Hematopoietic multipotent progenitor cell (in vitro differentiated cells): ENCODE measurements at regions not wholly inside any gene's neighbourhood (a gene's known extent, or its start where the extent isn't known, plus 50 kb on each side); places are given as distances from the start of the nearest gene placed in this dataset.

Experiments used
- DNase-seq, 3 donors: peaks; one replicate each; pipeline ENCODE4 v3.0.0-alpha.2; 2011 to 2015; ENCODE audit warnings: low read depth in 2 of 3, low spot score in 2 of 3

GRCh38 chr15:96390986-96391385 lies 60.5 kb downstream of the NR2F2 start:
- DNase-seq: no peak

DNA sequence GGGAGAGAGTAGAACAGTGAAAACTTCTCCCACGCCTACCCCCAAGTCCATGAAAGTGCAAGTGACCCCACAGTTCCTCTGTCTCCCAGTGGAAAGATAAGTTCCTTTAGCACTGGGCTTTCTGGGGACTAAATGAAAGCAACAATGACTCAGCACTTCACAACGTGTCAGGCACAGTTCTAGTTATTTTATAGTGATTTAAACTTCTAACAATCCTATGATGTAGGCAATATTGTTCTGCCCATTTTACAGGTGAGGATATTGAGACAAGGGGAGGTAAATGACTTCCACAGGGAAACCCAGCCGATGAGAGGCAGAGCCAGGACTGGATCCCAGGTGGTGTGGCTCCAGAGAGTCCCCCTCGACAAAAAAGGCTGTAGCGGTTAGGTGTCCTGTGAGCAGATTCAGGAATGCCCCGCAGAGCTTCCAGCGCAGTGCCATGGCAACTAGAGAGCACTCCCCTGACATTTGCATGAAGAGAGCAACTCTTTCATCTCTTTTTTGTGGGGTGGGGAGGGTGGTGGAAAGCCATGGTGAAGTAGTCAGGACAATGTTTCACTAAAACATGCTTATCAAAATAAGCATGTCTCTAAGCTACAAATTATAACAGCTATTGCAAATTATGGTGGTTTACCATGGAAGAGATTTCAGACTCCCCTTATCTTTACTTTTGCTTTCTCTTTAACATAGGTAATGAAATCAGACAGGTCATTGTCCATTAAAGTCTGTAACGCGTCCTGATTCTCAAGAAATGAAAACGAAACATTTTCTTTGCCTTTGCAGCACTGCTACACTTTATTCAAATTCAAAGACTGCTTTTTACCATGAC lies 62.1 kb downstream of the NR2F2 start:
- DNase-seq: no peak

- DNase-seq: no peak
These were observed 62.7 kb downstream of the NR2F2 start for GRCh38 chr15:96393209-96393513.

DNA sequence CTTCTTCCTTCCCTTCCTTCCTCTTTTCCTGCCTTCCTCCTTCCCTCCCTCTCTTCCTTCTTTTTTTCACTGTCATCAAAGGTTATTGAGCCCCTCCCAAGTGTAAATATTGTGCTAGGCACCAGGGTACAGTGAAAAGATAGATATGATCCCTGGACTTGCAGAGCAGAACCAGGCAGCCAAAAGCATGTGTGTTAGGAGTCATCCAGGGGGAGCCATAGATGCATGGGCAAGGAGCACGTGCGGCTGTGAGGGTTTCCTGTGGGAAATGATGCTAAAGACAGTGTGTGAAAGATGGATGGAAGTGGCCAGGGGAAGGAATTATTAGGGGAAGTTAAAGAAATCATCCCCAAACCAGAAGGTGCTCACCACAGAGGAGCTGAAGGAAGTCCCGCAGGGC lies 65.2 kb downstream of the NR2F2 start:
- DNase-seq: no peak

DNA sequence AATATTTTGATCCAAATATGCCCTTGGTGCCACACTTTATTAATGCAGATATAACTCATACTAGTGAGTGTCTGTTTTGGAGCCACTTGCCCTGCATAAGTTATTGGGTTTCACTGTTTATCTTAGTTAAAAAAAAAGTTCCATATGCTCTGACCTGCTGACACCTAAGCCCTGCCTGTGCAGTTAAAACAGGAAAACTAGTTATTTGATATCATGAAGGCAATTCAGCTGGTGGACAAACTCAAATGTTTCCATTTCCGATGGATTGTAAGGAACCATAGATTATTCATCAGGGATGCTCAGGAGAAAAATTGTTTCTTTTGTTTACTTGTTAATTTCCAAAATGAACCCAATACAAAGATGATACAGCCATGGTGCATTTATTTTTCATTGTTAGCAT lies 68.3 kb downstream of the NR2F2 start:
- DNase-seq: no peak

DNA sequence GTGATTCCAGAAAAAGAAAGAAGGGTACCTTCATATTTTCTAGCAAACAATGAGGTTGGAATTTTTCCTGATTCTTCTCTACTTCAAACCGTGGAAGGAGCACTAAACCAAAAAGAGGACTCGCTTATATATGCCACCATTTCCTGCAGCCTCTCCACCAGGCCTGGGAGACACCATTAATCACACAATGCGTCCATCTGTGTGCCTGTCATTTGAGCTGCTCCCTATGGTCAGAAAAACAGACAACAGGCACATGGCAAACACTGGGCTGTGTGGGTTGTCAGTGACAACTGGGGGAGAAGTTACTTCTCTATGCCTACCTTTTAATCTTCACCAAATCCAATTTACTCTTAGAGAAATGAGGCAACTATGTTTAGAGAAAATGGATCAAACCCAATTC lies 71.9 kb downstream of the NR2F2 start:
- no peak for DNase-seq

DNA sequence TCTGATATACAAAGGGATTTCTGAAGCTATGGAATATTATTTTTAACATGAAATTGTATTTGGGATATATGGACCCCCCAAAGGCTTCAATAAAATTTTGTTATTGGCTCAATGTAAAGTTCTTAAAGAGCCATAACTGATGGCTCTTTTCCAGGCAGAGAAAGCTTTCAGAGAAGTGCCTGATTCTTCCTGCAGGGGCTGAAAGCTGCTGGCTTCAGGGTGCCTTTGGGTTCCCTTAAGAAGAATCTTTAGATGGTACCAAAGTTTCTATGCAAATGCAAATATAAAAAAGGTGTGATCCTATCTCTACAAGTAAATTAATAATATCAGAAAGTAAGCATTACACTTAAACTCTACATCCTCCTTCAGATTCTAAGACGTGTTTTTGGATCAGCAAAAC lies 72.6 kb downstream of the NR2F2 start:
- DNase-seq: no peak

GRCh38 chr15:96403932-96404331 lies 73.4 kb downstream of the NR2F2 start:
- no peak for DNase-seq

GRCh38 chr15:96404560-96404959 lies 74.1 kb downstream of the NR2F2 start:
- DNase-seq: no peak

- DNase-seq: no peak
These were observed 75.8 kb downstream of the NR2F2 start for GRCh38 chr15:96406291-96406690.

GRCh38 chr15:96406701-96407100 lies 76.2 kb downstream of the NR2F2 start:
- no peak for DNase-seq

GRCh38 chr15:96407482-96407881 lies 77.0 kb downstream of the NR2F2 start:
- no peak for DNase-seq

GRCh38 chr15:96408591-96409183 lies 78.2 kb downstream of the NR2F2 start:
- DNase-seq: no peak

DNA sequence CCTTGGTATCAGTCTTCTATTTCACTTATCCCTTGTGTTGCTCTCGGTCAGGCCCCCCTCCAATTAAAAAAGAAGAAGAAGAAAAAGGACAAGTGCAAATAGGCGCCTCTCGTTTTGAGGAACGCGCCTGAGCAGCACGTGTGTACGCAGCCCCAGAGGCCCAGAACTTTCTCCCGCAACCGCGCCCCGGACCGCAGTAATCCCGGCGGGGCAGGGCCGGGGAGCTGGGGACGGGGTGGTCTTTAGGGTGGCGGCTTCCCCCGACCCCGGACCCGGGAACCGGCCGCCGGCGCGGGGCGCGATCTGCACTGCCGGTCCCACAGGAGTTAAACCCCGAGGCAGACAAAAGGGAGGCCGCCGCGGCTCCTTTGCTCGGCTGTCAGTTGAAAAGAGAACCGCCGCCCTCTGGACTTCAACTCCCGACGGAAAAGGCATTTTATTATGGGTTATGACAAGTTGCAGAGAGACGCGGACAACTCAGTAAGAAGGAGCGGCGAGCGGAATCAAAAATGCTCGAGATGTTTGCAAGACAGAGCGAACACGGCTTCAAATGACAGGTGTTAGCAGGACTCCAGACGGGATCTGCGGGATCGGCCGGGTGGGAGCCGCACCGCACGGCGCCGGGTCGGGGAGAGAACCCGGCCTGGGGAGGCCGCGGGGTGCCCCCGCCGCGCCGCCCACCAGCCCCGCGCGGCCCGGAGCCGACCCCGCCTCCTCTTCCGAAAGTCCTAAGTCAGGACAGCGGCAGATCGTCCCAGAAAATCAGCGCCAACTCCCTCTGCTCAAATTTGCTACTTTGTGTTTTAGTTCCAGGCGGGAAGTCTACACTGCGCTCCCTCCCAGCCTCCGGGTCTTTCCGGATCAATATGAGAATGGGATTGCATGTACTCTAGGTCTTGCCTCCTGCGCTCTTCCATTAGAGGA lies 79.0 kb downstream of the NR2F2 start:
- DNase-seq: no peak

GRCh38 chr15:96410175-96411055 lies 79.9 kb downstream of the NR2F2 start:
- peak in 1 of 3 donors; percentile 8 for DNase-seq

DNA sequence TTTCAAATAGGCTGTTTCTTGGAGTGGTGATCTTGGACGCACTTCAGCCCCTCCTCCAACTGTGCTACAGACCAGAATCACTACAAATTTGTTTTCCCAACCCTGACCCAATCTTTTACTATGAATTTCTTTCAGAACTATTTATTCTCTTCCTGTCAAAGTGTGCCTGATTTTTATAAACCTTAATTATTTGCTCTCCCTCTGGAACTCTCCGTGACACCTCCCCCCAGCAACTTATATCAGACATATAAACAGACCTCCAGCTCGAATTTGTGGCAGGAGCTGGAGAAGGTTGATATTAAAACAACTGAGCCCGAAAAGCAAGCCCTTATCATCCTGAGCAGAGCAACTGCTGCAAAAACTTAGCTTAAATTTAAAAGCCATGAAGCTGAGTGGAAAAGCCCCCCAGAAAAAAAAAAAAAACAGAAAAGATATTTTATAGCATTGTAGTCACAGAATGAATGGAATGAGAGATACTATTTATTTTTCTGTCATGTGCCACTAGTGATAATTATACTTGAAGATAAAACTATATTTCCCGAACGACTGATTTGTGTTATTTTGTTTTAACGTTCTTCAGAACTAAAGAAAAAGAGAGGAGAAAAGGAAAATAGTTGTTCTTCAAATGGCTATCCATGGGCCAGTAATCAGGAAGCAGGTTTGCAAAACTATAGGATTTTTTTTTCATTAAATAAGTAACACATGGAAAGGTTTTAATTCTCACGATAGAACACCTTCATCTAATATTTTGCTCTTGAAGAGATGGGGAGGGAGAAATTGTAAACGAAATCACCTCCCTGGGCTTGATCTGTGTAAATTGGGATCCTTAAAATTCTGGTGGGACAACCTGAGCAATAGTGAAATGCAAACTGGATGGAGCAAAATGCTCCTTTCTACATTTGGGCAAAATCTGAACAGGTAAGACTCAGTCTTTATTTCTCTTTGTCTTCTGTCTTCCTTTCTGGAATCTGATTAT lies 80.8 kb downstream of the NR2F2 start:
- DNase-seq: no peak

DNA sequence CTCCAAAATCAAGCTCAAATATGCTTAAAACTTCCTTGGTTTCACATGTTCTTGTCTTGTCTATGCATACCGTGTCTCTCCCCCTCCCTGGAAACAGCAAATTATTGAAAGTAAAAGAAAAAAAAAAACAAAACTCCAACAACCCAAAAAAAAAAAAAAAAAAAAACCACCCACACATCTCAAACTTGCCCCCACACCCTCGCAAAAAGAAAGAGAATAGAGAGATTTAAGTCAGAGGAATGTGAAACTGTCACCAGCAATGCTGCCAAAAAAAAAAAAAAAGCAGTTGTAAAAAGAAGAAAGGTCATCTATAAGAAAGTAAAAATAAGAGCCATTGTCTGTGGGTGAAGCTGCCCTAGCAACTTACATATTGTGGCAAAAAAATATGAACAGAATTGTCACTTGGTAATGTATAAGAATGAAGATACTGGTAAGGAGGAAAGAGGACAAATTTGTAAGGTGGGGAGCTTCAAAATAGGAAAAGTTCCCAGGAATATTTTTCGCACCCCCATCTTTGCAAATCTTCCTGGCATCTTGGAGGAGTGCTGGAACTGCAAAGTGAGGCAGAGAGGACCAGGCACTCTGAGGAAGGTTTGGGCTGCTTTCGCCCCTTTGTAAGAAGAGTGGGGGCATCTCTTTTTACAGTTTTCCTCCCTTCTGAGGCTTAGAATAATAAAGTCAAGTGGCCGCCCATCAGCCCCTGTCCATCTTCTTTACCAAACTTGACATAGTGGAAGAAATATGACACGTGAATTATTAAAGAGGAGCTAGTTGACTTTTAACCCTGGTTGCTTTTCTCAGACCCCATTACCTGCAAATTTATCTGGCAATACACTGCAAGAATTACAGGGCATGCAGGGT lies 81.8 kb downstream of the NR2F2 start:
- no peak for DNase-seq

- DNase-seq: no peak
These were observed 82.4 kb downstream of the NR2F2 start for GRCh38 chr15:96412906-96413231.

DNA sequence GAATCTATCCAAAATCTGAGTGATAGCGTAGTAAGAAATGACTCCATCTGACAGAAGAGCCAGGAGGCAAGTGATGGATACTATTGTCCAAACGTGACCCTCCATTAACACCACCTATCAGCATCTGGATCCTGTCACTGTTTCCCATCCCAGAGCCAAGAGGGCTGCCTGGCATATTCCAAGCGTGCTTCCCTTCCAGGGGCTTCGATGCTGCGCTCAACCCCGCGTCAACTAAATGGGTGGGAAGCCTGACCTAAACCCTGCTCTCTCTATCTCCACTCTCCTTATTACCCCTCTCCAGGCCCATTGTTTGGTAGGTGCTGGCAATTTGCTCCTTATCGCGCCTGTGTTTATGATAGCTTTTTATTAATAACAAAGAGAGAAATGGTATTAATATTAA lies 83.2 kb downstream of the NR2F2 start:
- DNase-seq: no peak
